Kidney glomerular epithelial cell (primary cell): ENCODE measurements at regions not wholly inside any gene's neighbourhood (a gene's known extent, or its start where the extent isn't known, plus 50 kb on each side); places are given as distances from the start of the nearest gene placed in this dataset.
"Not testable (repeated sequence)": the region's sequence is repeated elsewhere in the genome, so short reads cannot be mapped to it uniquely, and the experiment has no call there.

Experiments used
- DNase-seq: peaks from one replicate; lab custom pipeline; 2025; lab: John Stamatoyannopoulos, UW

DNA sequence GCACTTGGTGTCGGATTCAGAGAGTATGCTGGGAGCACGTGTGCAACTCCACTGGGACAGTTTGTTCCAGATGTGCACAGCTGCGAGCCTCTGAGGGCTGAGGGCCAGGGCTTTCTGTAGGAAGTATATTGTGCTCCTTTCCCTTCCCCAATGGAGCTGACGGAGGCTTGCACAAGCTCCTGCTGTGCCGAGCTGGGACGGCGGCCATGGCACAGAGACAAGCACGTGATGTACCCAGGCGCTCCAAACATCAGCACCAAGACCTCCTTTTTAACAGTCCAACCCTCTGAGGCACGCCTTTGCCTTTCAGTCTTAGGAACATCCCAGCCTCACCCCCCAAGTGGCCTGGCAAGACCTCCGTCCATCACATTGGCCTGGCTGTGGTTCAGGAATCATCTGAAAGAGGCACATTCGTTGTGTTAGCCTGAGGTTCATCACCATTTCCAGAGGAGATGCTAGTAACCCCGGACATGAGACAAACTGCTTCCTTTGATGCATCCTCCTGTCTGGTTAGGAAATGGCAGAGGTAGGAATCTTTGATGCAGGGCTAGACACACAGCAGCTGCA lies 339.2 kb upstream of the KAZN start:
- DNase-seq, result no peak

DNA sequence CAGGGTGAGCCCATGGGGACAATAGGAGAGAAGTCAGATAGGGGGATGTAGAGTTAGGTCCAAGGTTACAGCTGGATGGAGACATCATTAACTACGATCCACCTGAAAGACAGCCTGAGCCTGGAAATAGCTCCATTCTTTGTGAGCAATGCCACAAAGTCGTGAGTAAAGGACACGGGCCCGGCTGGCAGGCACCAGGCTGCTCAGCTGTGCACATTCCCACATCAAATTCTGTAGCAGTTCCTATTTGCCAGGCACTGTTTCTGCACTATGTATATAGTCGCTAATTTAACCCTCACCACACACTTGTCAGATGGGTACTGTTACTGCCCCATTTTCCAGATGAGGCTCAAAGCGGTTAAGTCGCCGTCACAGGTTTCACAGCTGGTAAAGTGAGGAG lies 338.0 kb upstream of the KAZN start:
- DNase-seq, result no peak

DNA sequence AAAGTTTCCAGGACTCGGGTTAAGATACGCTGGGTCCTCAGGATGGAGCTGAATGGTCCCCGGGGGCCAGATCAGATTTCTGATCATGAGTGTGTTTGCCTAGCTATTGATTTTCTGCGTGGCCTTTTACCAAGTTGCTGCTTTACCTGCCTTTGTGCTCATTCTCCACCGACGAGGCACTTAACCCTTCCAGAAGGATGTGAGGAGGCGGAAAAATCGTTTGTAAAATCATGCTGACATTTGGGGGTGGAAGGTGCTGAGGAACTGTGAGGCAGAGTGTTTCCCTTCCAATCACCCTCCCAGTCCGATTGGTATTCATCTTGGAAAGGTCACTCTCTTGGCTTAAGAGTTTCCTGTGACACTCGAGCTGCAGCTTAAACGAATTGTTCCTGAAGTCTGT lies 337.1 kb upstream of the KAZN start:
- DNase-seq, result no peak

DNA sequence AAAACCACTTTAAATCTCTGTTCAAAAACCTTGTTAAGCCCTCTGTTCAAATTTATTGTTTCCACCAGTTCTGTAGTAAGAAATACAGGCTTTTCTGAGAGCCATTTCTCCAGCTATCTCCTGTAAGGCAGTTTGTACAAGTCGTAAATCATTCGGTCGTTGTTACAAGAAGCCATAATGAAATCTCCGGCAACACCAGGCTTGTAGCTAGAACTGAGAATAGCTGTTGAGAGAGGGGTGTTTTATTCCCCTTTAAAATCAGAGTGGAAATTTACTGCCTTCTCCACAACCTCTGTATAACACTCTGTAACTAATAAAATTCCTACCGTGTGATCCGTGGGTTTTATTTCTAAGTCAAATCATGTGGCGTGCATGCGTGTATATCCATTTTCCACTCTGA lies 335.8 kb upstream of the KAZN start:
- DNase-seq, result no peak

DNA sequence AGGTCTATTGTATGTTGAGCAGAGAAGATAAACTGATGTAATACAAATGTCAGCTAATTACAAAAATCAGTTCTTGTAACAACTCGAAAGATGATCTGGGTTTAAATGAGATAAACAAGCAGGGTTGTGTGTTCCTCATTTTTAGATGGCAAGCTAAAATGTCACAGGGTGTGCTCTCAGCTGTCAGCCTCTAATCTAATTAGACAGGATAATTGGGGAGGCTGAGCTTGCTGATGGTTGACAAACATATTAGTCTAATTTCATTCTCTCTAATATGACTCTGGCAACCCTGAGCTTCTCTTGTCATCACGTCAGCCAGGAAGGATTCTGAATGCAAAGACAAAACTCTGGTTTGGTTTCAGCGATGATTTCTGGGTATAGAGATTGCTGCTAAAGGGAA lies 335.3 kb upstream of the KAZN start:
- DNase-seq, result no peak

DNA sequence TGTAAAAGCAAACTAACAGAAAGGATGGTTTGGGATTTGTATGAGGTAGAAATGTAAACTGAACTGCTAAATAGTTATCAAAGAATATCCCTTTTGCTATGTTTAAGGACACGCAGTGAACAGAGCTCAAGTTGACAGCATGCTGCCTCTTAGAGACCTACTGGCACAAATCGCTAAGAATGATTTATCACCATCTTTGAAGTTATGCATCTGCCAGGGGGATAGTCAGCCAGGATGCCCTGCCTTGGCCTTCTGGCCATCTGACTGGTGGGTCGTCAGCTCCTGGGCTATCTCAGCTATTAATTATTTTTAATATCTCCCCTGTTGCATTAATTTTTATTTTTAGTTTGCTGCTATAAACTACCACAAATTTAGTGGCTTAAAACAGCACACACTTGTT lies 334.8 kb upstream of the KAZN start:
- no peak for DNase-seq

DNA sequence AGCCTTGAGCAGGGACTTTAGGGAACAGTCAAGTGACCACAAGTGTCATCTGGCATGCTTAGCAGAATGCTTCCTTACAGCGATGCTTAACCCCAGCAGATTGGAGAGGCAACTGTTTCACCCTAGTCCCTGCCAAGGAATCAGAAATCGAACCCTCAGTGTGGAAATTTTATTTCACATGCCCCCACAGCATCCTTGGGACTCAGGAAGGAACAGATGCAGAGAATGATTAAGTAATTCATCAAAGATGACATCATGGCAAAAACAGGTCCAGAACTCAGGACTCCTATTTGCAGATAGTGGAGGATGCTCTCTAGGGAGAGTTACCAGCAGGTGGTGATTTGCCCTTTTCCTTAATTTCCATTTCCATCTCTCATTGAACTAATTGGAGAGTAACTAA lies 333.0 kb upstream of the KAZN start:
- no peak for DNase-seq

DNA sequence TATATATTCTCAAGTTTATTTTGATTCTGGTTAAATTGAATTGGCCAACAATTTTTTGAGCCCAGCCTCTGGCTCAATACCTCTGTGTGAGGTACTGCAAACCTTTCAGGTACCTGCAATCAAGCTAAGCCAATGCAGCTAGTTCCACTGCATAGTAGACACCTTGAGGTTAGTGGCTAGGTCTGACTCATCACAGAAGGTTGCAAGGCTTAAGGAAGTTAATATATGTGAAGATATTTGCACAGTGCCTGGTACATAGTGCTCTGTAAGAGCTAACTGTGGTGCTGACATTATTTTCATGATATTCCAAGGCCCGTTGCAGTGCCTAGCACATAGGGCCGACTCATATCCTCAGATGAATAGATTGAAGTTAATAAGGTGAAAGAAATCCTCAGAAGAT lies 330.5 kb upstream of the KAZN start:
- DNase-seq, result peak; percentile 61

DNA sequence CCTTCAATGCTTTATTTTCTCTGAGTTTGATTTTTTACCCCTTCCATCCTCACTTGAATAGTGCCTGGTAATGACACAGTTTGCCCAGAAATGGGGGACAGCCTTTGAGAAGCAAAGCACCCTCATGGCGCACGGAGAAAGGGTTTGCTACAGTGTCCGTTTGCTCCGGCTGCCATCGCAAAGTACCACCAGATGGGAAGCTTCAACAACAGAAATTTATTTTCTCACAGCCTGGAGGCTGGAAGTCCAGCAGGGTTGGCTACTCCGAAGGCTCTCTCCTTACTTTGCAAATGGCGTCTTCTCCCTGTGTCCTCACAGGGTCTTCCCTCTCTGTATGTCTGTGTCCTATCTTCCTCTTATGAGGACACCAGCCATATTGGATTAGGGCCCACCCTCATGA lies 327.7 kb upstream of the KAZN start:
- no peak for DNase-seq

DNA sequence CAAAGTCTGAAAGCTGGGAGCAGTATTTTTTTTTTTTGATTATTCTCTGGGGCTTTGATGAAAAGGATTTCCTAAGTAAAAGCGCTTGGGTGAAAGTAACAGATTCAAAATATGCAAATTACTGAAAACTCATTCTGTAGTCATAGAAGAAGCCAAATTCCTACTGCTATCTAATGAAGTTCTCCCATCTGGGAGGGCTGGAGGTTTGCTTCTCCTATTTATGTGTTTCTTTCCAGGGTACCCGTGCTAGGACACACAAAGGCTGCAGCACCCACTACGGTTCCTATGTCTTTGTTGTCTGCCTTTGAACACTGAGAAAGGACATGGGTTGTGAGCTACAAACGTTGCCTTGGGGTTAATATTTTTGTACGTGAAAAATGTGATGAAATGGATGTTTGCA lies 324.7 kb upstream of the KAZN start:
- no peak for DNase-seq

DNA sequence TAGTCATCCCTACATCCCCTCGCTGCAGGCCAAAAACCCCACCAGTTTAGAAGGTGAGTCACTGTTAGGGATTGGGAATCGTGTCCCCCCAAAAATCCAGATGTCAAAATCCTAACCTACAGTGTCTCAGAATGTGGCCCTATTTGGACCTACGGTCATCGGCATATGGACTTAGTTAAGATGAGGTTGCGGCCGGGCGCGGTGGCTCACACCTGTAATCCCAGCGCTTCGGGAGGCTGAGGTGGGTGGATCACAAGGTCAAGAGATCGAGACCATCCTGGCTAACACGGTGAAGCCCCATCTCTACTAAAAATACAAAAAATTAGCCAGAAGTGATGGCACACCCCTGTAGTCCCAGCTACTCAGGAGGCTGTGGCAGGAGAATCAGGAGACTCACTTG lies 318.6 kb upstream of the KAZN start:
- not testable (repeated sequence) for DNase-seq

DNA sequence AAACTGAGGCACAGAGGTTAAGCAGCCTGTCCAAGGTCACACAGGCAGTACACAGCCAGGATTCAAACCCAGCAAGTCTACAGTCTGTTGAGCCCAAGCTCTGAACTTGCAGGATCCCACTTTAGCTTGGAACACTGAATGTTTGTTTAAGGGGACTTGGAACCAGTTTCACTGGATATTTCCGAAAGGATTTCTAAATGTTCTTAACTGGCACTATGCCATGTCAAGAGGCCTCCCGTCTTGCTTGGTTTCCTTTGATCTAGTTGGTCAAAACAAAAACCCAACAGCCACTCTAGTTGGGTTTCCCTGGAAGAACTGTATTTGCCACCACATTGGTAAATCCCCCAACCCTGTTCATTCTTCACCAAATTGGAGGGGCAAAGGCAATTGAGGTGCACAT lies 317.6 kb upstream of the KAZN start:
- DNase-seq, result no peak

DNA sequence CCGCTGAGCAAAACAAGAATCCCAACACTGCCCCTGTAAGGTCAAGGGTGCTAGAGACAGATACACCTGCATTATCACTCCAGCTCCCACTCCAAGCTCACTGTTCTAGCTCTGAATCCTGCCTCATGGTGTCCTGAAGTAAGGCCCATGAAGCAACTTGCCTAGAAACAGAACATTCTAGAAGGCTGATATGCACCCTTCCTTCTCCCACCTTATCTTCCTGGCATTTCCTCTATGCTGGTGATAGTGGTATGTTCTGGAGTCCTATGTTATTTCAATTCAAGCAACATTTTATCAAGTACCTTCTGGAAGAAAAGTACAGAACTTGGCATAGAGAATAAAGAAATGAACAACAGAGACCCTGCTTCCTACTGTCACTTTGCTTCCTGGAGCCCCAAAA lies 317.1 kb upstream of the KAZN start:
- no peak for DNase-seq

DNA sequence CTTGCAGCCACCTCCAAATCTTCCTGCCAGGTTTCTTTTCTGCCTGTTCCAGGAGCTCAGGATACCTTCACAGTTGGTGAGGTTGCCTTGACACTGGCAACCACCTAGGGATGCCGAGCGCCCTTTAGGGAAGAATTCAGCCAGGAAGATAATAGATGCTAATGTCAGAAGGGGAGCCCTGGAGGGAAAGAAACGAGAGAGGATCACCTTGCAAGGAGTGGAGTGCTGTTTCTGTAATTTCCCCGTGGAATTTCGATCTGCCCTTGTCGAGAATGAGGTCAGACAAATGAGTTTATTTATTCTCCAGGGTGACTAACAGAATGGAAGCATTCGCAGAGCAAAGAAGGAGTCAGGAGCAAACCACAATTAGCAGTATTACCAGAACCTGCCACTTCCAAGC lies 315.8 kb upstream of the KAZN start:
- peak; percentile 76 for DNase-seq

DNA sequence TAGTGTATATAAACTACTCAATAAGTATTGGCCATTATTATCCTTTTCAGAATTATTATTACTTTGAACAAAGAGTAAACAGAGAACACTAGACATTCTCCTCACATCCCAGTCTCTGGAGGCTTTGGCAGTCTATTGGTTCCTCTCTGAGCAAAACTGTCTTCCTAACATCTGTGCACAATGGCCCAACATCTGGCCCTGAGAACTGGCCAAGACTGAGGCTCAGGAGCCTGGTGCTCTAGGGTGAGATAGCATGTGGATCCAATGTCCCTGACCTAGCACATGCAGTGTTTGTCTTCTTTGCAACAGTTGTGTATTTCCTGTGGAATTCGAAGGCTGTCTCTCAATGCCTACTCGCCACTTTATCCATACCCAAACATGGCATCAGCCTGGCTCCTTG lies 313.2 kb upstream of the KAZN start:
- no peak for DNase-seq

DNA sequence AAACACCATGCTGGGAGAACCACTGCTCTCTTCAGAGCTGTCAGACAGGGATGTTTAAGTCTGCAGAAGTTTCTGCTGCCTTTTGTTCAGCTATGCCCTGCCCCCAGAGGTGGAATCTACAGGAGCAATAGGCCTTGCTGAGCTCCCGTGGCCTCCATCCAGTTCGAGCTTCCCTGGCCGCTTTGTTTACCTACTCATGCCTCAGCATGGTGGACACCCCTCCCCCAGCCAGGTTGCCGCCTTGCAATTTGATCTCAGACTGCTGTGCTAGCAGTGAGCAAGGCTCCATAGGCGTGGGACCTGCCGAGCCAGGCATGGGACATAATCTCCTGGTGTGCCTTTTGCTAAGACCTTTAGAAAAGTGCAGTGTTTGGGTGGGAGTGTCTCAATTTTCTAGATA lies 307.3 kb upstream of the KAZN start:
- not testable (repeated sequence) for DNase-seq

DNA sequence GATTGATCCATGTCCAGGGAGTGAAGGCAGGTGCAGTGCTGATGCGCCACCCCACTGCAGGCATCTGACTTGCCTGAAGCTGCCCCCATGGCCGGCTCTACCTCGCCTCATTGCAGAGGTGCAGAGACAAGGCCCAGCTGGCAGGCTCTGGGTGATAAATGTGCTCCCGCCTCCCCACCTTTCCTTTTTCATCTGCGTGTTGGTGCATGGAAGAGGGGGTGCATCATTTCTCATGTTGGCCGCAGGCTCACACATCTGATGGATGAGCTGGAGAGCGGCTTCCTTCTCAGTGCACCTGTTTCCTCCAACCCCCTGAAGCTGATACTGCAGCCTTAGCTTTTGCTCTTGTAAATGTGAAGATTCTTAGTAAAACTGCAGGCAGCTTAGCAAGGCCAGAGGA lies 306.0 kb upstream of the KAZN start:
- DNase-seq, result no peak

DNA sequence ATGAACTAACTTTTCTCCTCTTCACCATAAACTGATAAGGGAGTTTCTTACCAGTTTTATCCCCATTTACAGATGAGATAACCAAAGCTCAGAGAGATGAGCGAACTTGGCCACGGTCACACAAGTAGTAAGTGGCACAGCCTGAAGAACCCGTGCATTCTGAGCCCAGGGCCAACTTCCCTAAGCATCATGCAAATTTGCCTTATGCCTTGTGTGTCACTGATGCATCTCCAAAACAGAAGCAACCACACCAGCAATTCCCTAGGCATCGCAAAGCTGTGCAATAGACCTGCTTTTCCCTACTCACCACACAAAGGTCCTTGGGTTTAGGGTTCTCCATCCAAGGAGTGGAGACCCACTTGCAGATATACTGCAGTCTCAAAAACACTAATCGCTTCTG lies 304.5 kb upstream of the KAZN start:
- no peak for DNase-seq

DNA sequence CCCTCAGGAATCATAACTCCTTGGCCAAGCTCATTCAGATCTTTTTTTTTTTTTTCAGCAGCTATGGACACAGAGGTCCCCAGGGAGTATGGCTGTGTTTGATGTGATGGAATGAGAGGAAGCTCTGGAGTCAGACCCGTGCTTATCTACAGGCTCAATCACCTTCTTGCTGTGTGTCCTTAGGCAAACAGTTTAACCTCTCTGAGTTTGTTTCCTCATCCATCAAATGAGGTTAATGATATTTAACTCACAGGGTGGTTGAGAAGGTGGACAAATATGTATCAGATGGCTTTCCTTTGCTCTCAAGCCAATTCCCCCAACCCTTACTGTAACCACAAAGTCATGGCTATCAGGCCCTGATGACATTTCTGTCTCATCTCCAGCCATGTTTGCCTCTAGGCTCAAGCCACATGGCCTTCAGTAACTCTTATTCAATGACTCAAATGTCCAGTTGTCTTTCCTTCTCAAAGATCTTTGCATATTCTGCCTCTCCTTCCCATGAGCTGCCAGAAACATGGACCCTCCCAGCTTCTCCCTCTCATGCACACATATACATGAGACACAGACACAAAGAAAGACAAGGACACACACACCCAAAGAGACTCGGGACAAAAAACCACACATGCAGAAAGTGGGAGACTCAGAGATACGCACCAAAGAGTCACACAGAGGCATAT lies 303.5 kb upstream of the KAZN start:
- no peak for DNase-seq

DNA sequence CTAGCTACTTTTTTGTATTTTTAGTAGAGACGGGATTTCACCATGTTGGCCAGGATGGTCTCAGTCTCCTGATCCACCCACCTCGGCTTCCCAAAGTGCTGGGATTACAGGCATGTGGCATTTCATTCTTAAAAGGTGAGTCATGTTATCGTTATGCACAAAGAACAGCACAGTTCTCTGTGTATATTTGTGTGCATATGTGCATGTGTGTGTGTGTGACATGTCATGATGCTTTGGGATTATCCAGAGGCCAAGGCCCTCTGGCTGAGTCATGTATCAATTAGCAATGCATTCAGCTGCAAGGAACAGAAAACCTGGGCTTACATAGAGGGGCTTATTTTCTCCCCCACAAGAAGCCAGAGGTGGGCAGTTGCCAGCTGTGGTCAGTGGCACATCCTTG lies 301.7 kb upstream of the KAZN start:
- DNase-seq, result peak; percentile 30

DNA sequence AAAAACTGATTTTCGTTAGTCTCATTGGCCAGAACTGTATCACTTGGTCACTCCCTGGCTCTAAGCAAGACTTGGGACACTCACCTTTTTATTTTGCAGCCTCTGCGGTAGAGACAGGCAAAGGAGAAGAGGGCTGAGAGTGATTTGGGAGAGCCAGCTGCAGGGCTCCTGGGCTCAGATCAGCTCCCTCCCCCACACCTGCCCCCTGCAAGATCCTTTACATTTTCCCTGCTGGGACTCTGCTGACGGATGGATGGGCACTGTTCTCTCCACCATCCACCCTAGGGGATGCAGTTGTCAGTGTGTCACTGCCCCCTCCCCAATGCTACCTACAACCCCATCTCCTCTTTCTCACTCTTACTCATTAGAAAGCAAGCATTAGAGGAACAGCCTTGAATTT lies 301.1 kb upstream of the KAZN start:
- DNase-seq, result no peak

DNA sequence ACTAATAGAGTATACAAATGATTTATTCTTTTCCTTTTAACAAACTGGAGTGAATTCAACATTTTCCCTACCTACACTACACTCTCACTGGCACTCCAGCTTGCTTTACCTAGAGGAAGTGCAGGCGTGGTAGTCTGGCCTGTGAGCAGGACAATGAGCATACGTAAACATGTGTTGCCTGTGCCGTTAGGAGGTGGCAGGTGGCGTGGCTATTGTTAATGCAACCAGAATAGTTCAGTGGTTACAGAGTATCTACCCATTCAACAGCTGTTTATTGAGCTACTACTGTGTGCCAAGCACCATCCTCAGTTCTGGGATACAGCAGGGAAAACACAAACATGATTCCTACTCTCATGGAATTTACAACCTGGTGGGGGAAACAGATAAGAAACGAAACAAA lies 299.7 kb upstream of the KAZN start:
- no peak for DNase-seq

DNA sequence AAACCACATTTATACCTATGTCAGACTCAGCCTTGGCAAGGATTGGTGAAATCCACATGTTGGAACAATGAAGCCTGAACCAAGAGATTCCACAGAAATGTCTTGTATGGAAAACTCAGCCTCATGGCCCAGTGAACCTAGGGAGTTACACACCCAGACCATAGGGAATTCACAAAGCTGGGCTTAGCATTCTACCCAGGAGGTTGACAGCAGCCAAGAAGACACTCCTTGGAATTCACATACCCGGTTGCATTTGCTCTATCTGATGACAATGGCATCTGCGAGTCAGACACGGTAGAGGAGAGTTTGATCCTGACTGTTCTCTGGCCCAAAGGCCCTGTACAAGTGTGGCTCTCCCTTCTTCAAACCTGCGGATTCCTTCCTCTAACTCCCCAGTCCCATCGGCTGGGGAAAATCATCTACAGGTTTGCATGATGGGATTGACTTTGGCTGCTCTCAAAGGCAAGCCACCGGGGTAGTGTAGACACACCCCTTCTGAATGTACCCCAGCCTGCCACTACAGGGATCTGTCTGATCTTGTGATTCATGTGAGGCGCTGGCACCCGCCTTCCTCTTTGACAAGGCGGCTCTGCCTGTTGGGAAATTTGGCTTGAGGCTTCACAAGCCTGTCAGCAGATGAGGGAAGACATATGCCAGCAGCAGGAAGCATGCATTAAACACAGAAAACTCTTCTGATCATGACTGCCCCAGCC lies 297.3 kb upstream of the KAZN start:
- peak; percentile 11 for DNase-seq

DNA sequence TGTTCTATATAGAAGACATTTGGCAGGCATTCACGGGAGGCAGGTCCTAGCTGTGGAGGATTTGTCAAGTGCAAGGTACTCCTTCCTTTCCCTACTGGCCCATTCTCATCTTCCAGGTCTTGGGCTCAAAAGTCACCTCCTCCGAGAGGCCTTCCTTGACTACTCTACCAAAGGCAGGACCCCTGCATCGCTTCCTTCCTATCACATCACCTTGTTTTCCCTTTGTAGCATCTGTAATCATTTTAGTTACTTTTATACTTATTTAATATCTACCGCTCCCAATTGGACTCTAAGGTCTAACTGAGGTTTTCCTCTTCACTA lies 296.8 kb upstream of the KAZN start:
- DNase-seq, result no peak
